ENCODE measurements at regions not wholly inside any gene's neighbourhood (a gene's known extent, or its start where the extent isn't known, plus 50 kb on each side); places are given as distances from the start of the nearest gene placed in this dataset.
"Not testable (repeated sequence)": the region's sequence is repeated elsewhere in the genome, so short reads cannot be mapped to it uniquely, and the experiment has no call there.

GRCh38 chr22:45090497-45090910 is 73.2 kb upstream of the NUP50 start:
- H3K9me3 ChIP-seq (ENCODE audit: low read depth), result no peaks in the 10 kb centered on the region
- H3K36me3 ChIP-seq, result no peaks in the 10 kb centered on the region
- no peak overlapping the region for H3K27ac ChIP-seq
- DNase-seq (ENCODE audit: low read depth in 1 of 2, low spot score in 1 of 2), result peak; percentile 44 to 48
- H3K4me1 ChIP-seq (ENCODE audit: low read depth), result no peaks in the 10 kb centered on the region
- TF ChIP-seq, protein P1, sequence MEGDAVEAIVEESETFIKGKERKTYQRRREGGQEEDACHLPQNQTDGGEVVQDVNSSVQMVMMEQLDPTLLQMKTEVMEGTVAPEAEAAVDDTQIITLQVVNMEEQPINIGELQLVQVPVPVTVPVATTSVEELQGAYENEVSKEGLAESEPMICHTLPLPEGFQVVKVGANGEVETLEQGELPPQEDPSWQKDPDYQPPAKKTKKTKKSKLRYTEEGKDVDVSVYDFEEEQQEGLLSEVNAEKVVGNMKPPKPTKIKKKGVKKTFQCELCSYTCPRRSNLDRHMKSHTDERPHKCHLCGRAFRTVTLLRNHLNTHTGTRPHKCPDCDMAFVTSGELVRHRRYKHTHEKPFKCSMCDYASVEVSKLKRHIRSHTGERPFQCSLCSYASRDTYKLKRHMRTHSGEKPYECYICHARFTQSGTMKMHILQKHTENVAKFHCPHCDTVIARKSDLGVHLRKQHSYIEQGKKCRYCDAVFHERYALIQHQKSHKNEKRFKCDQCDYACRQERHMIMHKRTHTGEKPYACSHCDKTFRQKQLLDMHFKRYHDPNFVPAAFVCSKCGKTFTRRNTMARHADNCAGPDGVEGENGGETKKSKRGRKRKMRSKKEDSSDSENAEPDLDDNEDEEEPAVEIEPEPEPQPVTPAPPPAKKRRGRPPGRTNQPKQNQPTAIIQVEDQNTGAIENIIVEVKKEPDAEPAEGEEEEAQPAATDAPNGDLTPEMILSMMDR (IDR thresholded peaks at IDR 0.05; ENCODE audit: low read depth, low read length), result no peak
- no peak overlapping the region for H3K4me3 ChIP-seq
- no peaks in the 10 kb centered on the region for H3K27me3 ChIP-seq

DNA sequence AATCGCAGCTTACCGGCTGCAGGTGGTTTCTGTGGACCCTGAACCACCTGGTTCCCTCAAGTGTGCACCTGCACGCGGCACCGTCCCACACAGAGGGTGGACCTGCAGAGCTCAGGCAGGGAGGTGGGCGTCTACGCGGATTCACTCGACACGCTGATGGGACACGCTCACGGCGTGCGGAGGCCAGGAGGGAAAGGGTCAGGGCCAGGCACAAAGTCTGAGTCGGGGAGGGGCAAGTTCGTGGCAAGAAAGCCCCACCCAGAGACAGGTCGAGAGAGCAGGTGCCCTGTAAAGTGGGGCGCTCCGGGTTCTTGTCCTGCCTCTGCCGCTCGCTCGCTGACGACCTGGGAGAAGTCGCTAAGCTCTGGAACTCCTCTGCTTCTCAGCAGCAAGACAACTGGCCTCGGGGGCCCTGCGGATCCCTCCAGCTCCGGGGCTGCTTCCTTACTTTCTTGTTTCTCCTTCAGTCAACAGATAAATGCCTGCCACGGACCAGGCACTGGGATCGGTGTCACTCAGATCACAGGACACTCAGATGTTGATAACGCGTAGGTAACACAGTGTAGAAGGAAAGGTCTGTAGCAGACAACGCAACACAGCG is 72.4 kb upstream of the NUP50 start:
- Histone ChIP-seq H3K9me3 (ENCODE audit: low read depth) (no peaks in the 10 kb centered on the region), H3K27me3 (no peaks in the 10 kb centered on the region), H3K4me1 (ENCODE audit: low read depth) (no peaks in the 10 kb centered on the region), H3K36me3 (no peaks in the 10 kb centered on the region), H3K4me3 (no peak overlapping the region), H3K27ac (no peak overlapping the region)
- TF ChIP-seq, protein P1 (IDR thresholded peaks at IDR 0.05; ENCODE audit: low read depth, low read length), result no peak
- DNase-seq (ENCODE audit: low read depth in 1 of 2, low spot score in 1 of 2), result no peak

DNA sequence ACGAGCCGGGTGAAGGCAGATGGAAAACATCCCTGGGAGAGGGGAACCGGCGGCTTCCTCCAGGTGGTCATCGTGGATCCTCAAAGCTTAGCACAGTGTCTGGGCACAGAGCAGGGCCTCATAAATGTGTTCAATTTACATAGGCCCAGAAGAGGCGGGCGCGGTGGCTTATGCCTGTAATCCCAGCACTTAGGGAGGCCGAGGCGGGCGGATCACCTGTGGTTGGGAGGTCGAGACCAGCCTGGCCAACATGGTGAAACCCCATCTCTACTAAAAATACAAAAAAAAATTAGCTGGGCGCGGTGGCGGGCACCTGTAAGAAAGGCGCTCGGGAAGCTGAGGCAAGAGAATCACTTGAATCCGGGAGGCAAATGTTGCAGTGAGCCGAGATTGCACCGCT is 71.8 kb upstream of the NUP50 start:
- not testable (repeated sequence) for H3K27ac ChIP-seq; H3K27me3 ChIP-seq; H3K9me3 ChIP-seq (ENCODE audit: low read depth); H3K4me3 ChIP-seq; H3K4me1 ChIP-seq (ENCODE audit: low read depth); DNase-seq (ENCODE audit: low read depth in 1 of 2, low spot score in 1 of 2); H3K36me3 ChIP-seq

GRCh38 chr22:45092644-45093043 is 71.1 kb upstream of the NUP50 start:
- DNase-seq (ENCODE audit: low read depth in 1 of 2, low spot score in 1 of 2), result no peak
- no peaks in the 10 kb centered on the region for H3K9me3 ChIP-seq (ENCODE audit: low read depth)
- H3K4me1 ChIP-seq (ENCODE audit: low read depth), result no peaks in the 10 kb centered on the region
- no peaks in the 10 kb centered on the region for H3K36me3 ChIP-seq
- TF ChIP-seq, protein P1 (IDR thresholded peaks at IDR 0.05; ENCODE audit: low read depth, low read length), result no peak
- H3K27ac ChIP-seq, result no peak overlapping the region
- H3K4me3 ChIP-seq, result no peak overlapping the region
- H3K27me3 ChIP-seq, result no peaks in the 10 kb centered on the region

- H3K36me3 ChIP-seq, result no peaks in the 10 kb centered on the region
- H3K9me3 ChIP-seq (ENCODE audit: low read depth), result no peaks in the 10 kb centered on the region
- H3K4me3 ChIP-seq, result no peak overlapping the region
- DNase-seq (ENCODE audit: low read depth in 1 of 2, low spot score in 1 of 2), result no peak
- H3K4me1 ChIP-seq (ENCODE audit: low read depth), result no peaks in the 10 kb centered on the region
- H3K27me3 ChIP-seq, result no peaks in the 10 kb centered on the region
- TF ChIP-seq, protein P1 (IDR thresholded peaks at IDR 0.05; ENCODE audit: low read depth, low read length), result no peak
- no peak overlapping the region for H3K27ac ChIP-seq
Observed at GRCh38 chr22:45093609-45094008, 70.1 kb upstream of the NUP50 start.

DNA sequence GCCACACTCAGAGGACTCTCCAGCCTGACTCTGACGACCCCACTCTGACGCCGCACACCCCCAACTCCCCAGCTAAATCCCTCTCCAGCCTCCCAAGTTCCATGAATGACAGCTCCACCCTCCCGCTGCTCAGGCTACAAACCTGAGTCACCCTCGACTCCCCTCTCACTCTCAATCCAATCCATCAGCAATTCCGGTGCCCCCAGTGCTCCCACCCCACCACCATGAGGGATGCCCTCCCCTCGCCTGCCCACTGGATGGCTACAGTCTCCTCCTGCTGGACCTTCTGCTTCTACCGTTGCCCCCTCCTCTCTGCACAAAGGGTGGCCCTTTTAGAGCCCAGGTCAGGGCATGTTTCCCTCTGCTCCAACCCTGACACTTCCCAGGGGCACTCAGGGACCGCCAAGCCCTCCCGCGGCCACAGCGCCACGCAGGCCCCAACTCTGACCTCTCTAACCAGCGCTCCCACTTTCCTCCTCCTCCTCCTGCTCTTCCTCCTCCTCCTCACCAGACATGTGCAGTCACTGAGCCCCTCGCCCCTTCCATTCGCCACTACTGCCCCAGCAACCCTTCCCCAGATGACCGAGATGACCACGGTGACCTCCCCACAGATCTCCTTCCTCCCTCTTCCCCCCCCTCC is 69.5 kb upstream of the NUP50 start:
- no peaks in the 10 kb centered on the region for H3K27me3 ChIP-seq
- no peaks in the 10 kb centered on the region for H3K4me1 ChIP-seq (ENCODE audit: low read depth)
- H3K36me3 ChIP-seq, result no peaks in the 10 kb centered on the region
- TF ChIP-seq, protein P1 (IDR thresholded peaks at IDR 0.05; ENCODE audit: low read depth, low read length), result no peak
- H3K4me3 ChIP-seq, result no peak overlapping the region
- DNase-seq (ENCODE audit: low read depth in 1 of 2, low spot score in 1 of 2), result no peak
- H3K27ac ChIP-seq, result no peak overlapping the region
- H3K9me3 ChIP-seq (ENCODE audit: low read depth), result no peaks in the 10 kb centered on the region
